ENCODE measurements at regions not wholly inside any gene's neighbourhood (a gene's known extent, or its start where the extent isn't known, plus 50 kb on each side); places are given as distances from the start of the nearest gene placed in this dataset.

GRCh38 chr1:73593804-73594203 lies 604.2 kb downstream of the LRRIQ3 start:
- no peak for TF ChIP-seq CTCF (IDR thresholded peaks at IDR 0.05 in 2 of 3, conservative IDR thresholded peaks at IDR 0.05 in 1 of 3; ENCODE audit: control insufficient read depth in 2 of 3, extremely low read depth in 1 of 3, insufficient read depth in 1 of 3, low read depth in 3 of 3, low read length in 3 of 3)
- no peak for TF ChIP-seq NFYA (IDR thresholded peaks at IDR 0.05; ENCODE audit: borderline replicate concordance, low read depth, low read length)
- no peak for TF ChIP-seq YY1 (IDR thresholded peaks at IDR 0.05; ENCODE audit: low read depth, low read length)
